GM19043 (cell line): ENCODE measurements at regions not wholly inside any gene's neighbourhood (a gene's known extent, or its start where the extent isn't known, plus 50 kb on each side); places are given as distances from the start of the nearest gene placed in this dataset.

ENCODE experiments used
- ATAC-seq: cut with Tn5 transposase; IDR thresholded peaks from one replicate; pipeline ENCODE4 v1.9.1; 2021; ENCODE audit warnings: low read depth; ENCODE audit not compliant: unreplicated experiment

- no peak for ATAC-seq
These were observed 504.1 kb upstream of the GOT2 start for GRCh38 chr16:59238246-59238645.

DNA sequence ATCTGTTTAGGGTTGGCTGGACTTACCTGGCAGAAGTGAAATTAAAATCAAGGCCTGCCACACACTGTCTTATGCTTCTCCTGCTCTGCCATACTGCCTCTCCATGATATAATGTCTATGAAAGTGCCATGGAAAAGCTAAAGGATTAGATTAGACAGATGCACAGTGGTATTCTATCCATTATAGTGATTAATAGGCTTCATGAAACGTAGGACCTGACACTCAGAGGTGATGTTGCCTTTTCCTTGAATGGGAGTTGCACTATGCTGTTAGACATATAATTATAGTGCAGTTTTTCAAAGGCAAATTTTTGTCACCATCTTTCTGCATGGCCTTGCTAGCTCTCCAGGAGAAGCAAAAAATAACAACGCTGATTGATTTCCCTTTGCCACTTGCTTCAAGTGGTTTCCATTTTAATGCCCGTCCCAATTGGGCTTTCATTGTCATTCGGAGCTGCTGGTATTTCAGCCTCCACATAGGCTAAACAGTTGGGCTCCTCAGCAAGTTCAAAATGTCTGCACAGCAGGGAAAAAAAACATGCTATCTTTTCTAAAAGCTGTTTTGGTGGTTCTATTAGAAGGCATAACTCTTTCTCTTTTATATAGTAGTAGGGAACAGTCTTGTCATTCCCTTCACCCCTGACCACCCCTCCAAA lies 502.8 kb upstream of the GOT2 start:
- ATAC-seq = no peak

- ATAC-seq = no peak
These were observed 490.3 kb upstream of the GOT2 start for GRCh38 chr16:59224401-59224800.

DNA sequence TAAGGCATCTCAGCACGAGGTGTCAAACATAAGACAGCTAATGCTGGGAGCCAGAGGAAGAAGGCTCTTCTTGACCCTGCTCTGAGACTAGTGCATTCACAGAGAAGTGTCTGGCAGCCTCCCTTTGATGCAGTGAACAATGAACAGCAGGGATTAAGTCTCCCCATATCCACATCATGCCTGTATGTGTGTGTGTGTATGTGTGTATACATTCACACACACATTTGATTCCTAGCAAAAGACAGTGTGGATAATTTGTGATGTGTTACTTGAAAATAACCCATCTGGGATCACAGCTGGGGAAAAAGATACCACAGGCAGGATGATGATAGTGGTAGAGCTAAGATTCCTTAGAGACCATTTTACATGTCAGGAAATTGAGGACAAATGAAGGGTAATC lies 485.9 kb upstream of the GOT2 start:
- ATAC-seq = no peak

- ATAC-seq = no peak
These were observed 482.2 kb upstream of the GOT2 start for GRCh38 chr16:59216291-59216690.

- no peak for ATAC-seq
These were observed 480.3 kb upstream of the GOT2 start for GRCh38 chr16:59214455-59214854.

- no peak for ATAC-seq
These were observed 479.8 kb upstream of the GOT2 start for GRCh38 chr16:59213952-59214351.

DNA sequence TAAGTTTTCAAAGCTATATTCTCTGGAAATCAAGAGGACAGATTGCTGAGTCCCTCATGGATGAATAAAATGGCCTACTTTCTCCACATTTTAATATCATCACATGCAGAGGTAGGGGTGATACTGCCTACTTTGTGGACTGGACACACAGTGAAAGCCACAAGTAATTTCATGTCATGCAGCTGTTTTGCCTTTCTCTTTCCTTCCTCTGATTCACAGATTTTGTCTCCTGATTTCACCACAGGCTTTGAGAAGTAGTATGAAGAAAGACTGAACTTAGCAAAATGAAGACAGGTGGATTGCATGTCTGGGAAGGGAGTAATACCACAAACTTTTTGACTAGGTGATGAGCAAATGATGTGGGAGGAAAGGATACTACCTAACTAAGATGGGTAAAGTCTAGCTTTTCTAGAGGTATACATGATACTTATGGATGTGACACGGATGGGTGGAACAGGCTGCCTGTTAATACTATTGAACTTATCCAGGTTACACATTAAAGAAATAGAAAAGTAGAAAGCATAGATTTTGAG lies 478.4 kb upstream of the GOT2 start:
- ATAC-seq = no peak

- no peak for ATAC-seq
These were observed 476.9 kb upstream of the GOT2 start for GRCh38 chr16:59210955-59211541.

DNA sequence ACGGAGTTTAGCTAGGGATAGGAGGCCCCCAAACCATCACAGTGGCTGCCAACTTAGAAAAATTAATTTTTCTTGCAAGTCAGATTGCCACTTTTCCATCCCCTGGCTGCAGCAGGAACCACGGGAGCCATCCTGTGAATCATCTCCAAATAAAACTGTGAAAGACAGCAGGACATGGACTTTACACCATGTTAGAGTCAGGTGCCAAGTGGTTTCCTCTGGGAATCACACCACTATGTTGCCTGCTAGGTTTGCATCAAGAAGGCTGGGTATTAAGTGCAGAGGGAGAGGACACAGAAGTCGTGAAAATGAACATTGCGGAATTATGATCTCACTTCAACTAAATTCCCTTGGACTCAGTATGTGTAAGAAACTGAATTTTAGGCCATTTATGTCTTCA lies 471.3 kb upstream of the GOT2 start:
- ATAC-seq = no peak

- no peak for ATAC-seq
These were observed 470.5 kb upstream of the GOT2 start for GRCh38 chr16:59204589-59204988.

GRCh38 chr16:59202233-59202862 lies 468.2 kb upstream of the GOT2 start:
- ATAC-seq = no peak

- no peak for ATAC-seq
These were observed 467.7 kb upstream of the GOT2 start for GRCh38 chr16:59201821-59202220.

GRCh38 chr16:59201160-59201559 lies 467.0 kb upstream of the GOT2 start:
- ATAC-seq = no peak

- no peak for ATAC-seq
These were observed 464.4 kb upstream of the GOT2 start for GRCh38 chr16:59198487-59198886.

- no peak for ATAC-seq
These were observed 461.1 kb upstream of the GOT2 start for GRCh38 chr16:59195242-59195641.

DNA sequence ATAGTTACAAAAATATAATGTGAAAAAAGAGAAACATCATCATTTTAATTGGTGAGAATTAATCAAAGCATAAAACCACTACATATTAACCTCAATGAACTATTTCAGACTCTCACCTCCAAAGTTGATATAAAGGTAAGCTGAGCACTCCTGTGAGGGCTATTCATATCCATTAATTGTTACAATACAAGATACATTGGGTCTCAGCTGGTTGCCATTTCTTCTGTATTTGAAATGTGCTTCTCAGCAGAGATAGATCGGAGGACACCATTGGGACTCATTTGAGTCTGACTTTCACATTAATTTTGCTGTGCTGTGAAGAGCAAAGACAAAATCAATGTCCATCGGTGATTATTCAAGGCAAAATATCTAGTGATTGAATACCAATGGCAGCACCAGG lies 459.5 kb upstream of the GOT2 start:
- ATAC-seq = no peak

GRCh38 chr16:59192551-59193199 lies 458.6 kb upstream of the GOT2 start:
- peak; percentile 51 for ATAC-seq

DNA sequence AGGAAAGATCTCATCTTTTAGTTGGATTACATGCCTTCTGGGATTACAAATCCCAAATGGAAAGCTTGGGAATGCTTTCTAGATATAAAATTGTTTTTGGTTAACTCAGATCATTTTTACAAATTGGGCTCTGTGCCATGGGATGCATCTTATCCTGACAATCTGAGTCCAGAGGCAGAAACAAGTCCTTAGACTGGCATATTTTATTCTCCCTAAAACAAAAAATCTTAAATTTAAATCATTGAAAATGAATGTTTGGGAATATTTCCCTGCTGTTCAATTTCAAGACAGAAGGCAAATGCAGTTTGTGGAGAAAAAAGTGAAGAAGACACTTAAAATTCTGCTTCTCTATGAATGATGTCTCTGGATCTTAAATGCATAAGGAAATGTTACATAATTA lies 456.6 kb upstream of the GOT2 start:
- no peak for ATAC-seq

GRCh38 chr16:59188029-59188428 lies 453.9 kb upstream of the GOT2 start:
- no peak for ATAC-seq

- no peak for ATAC-seq
These were observed 447.8 kb upstream of the GOT2 start for GRCh38 chr16:59181821-59182420.
